Endothelial cell (in vitro differentiated cells): ENCODE measurements at regions not wholly inside any gene's neighbourhood (a gene's known extent, or its start where the extent isn't known, plus 50 kb on each side); places are given as distances from the start of the nearest gene placed in this dataset.
"Not testable (repeated sequence)": the region's sequence is repeated elsewhere in the genome, so short reads cannot be mapped to it uniquely, and the experiment has no call there.

Experiments used
- DNase-seq: peaks from one replicate; pipeline ENCODE4 v3.0.0; 2021; ENCODE audit warnings: low spot score
- H3K27ac Mint-ChIP-seq: one replicate; pipeline ENCODE4 v1.8.0; 2021; ENCODE audit warnings: mixed read lengths, inconsistent platforms; ENCODE audit not compliant: unreplicated experiment
- H3K27me3 Mint-ChIP-seq: one replicate; pipeline ENCODE4 v1.8.0; 2021; ENCODE audit warnings: mild to moderate bottlenecking, moderate library complexity, mixed read lengths, inconsistent platforms; ENCODE audit not compliant: unreplicated experiment
- H3K36me3 Mint-ChIP-seq: one replicate; pipeline ENCODE4 v1.8.0; 2021; ENCODE audit warnings: mild to moderate bottlenecking, low read depth, mixed read lengths, inconsistent platforms; ENCODE audit not compliant: unreplicated experiment
- H3K4me1 Mint-ChIP-seq: one replicate; pipeline ENCODE4 v1.8.0; 2021; ENCODE audit warnings: mild to moderate bottlenecking, mixed read lengths, inconsistent platforms; ENCODE audit not compliant: unreplicated experiment
- H3K4me3 Mint-ChIP-seq: one replicate; pipeline ENCODE4 v1.8.0; 2021; ENCODE audit warnings: mild to moderate bottlenecking, mixed read lengths, inconsistent platforms; ENCODE audit not compliant: unreplicated experiment
- H3K9me3 Mint-ChIP-seq: one replicate; pipeline ENCODE4 v1.8.0; 2021; ENCODE audit warnings: mixed read lengths, inconsistent platforms; ENCODE audit not compliant: unreplicated experiment
- TF ChIP-seq, protein P1 (sequence below): fragments of 200-600 bp; sonication (generic); IDR thresholded peaks from one replicate; pipeline ENCODE4 v1.5.0; 2021; ENCODE audit warnings: antibody characterized with exemption; ENCODE audit not compliant: unreplicated experiment

DNA sequence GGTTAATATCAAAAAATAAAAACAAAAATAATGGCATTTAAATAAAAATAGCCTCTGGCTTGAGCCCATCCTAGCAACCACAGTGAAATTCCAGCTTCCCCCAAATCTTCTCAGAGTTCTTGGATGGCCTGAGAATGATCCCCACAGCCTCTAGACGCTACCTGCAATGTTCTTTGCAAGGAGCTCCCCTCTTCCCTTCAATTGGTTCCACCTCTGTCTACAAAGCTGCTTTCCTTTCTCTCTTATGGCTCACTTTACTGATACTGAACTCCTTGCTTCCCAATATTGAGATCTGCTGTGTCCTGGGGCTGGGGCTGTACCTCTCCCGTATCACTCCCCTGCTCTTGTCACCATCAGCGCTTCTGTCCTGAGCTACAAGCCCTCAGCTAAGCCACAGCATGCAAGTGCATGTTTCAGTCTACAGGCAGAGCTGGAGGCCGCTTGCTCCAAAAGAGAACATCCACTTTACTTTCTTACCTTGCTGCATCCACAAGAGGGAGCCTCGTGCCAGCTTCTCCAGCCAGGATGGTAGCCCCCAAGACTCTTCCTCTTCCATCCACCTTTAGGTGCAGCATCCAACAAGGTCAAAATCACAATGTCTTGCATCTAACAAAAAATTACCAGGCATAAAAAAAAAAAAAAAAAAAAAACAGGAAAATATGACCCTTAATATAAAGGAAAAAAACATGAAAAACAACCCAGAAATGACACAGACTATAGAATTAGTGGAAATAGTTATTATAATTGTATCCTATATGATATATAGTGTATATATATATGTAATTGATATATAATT, 57.4 kb upstream of the PRSS3 start:
- no peaks in the 10 kb centered on the region for H3K9me3 Mint-ChIP-seq
- TF ChIP-seq, protein P1, sequence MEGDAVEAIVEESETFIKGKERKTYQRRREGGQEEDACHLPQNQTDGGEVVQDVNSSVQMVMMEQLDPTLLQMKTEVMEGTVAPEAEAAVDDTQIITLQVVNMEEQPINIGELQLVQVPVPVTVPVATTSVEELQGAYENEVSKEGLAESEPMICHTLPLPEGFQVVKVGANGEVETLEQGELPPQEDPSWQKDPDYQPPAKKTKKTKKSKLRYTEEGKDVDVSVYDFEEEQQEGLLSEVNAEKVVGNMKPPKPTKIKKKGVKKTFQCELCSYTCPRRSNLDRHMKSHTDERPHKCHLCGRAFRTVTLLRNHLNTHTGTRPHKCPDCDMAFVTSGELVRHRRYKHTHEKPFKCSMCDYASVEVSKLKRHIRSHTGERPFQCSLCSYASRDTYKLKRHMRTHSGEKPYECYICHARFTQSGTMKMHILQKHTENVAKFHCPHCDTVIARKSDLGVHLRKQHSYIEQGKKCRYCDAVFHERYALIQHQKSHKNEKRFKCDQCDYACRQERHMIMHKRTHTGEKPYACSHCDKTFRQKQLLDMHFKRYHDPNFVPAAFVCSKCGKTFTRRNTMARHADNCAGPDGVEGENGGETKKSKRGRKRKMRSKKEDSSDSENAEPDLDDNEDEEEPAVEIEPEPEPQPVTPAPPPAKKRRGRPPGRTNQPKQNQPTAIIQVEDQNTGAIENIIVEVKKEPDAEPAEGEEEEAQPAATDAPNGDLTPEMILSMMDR: peak; percentile 60
- peaks cover 3% of the 10 kb centered on the region for H3K4me1 Mint-ChIP-seq
- no peak overlapping the region for H3K27ac Mint-ChIP-seq
- no peaks in the 10 kb centered on the region for H3K36me3 Mint-ChIP-seq
- no peaks in the 10 kb centered on the region for H3K27me3 Mint-ChIP-seq
- peak; percentile 55 for DNase-seq
- no peak overlapping the region for H3K4me3 Mint-ChIP-seq

DNA sequence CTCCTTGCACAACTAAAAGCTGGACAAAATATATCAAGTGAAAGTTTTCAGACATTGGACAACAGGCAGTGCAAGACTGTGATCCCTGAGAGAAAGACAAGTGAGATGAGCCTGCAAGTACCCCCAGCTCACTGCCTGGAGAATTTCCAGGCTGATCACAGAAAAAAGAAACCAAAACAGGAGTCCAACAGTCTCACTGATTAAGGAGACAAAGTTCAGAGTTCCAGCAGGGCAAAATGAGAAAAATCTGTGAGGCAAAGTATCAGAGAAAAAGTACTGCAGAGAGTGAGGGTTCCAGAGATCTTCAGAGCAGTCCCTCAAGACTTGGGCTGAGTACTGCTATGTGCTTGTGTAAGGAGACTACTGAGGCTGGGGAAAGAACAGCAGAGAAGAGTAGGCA, 56.0 kb upstream of the PRSS3 start:
- Mint-ChIP-seq H3K9me3 (no peaks in the 10 kb centered on the region), H3K36me3 (no peaks in the 10 kb centered on the region), H3K27me3 (no peaks in the 10 kb centered on the region), H3K4me1 (peaks cover 3% of the 10 kb centered on the region), H3K4me3 (no peak overlapping the region), H3K27ac (no peak overlapping the region)
- TF ChIP-seq, protein P1: no peak
- no peak for DNase-seq

DNA sequence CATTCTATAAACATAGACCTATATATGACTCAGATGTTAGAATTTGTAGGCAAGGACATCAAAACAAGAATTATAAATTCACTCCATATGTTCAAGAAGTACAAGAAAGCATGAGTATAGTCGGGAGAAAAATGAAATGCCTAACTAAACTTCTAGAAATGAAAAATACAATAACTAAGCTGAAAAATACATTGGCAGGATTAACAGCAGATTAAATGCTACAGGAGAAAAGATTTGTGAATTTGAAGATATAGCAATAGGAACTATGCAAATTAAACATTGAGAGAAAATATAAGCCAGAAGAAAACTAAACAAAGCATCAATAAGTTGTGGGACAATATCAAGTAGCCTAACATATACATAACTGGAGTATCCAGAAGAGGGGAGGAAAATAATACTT, 55.3 kb upstream of the PRSS3 start:
- no peaks in the 10 kb centered on the region for H3K36me3 Mint-ChIP-seq
- H3K27ac Mint-ChIP-seq: no peak overlapping the region
- TF ChIP-seq, protein P1: no peak
- peaks cover 3% of the 10 kb centered on the region for H3K4me1 Mint-ChIP-seq
- no peaks in the 10 kb centered on the region for H3K9me3 Mint-ChIP-seq
- no peaks in the 10 kb centered on the region for H3K27me3 Mint-ChIP-seq
- H3K4me3 Mint-ChIP-seq: no peak overlapping the region
- no peak for DNase-seq

DNA sequence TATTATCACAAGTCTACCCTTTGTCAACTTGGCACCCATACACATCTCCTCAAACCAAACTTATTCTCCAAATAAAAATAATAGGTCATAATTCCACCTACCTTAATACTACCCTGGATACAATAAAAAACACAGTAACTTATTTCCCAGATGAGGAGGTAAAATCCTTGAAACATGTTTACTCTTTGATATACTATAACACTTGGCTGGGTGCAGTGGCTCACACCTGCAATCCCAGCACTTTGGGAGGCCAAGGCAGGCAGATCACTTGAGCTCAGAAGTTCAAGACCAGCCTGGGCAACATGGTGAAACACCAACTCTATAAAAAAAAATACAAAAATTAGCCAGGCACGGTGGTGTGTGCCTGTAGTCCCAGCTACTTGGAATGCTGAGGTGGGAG, 54.4 kb upstream of the PRSS3 start:
- not testable (repeated sequence) for H3K9me3 Mint-ChIP-seq, H3K4me1 Mint-ChIP-seq, DNase-seq, H3K36me3 Mint-ChIP-seq, H3K4me3 Mint-ChIP-seq, H3K27ac Mint-ChIP-seq, H3K27me3 Mint-ChIP-seq

DNA sequence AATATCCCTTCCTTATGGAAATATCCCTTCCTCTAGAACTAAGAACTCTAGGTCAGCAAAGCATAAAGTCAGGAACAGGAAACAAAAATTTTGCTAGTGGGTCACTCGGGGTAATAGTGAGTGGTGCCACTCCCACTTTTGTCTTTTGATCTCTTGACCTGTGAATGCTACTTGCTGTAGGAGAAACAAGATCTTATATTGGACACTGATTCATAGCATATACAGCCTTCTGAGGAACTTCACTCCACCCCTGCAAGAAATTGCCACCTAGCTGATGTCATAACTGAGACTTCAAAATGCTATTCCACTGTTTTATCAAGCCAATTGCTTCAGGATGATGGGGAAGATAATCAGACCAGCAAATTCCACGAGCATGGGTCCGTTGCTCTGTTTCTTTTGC, 53.3 kb upstream of the PRSS3 start:
- DNase-seq: no peak
- Mint-ChIP-seq H3K27ac (no peak overlapping the region), H3K9me3 (no peaks in the 10 kb centered on the region), H3K4me1 (peaks cover 3% of the 10 kb centered on the region), H3K27me3 (no peaks in the 10 kb centered on the region), H3K4me3 (no peak overlapping the region), H3K36me3 (no peaks in the 10 kb centered on the region)
- TF ChIP-seq, protein P1: no peak
